NCI-H2029 treated with DMSO at 0.1 percent for 48 hours (cell line): ENCODE measurements at regions not wholly inside any gene's neighbourhood (a gene's known extent, or its start where the extent isn't known, plus 50 kb on each side); places are given as distances from the start of the nearest gene placed in this dataset.
A peak's percentile ranks its signal among the peaks of the same experiment; 100 is the strongest.
"Not testable (repeated sequence)": the region's sequence is repeated elsewhere in the genome, so short reads cannot be mapped to it uniquely, and the experiment has no call there.

Experiments used
- DNase-seq: peaks from one replicate; lab custom pipeline; 2025; lab: John Stamatoyannopoulos, UW

DNA sequence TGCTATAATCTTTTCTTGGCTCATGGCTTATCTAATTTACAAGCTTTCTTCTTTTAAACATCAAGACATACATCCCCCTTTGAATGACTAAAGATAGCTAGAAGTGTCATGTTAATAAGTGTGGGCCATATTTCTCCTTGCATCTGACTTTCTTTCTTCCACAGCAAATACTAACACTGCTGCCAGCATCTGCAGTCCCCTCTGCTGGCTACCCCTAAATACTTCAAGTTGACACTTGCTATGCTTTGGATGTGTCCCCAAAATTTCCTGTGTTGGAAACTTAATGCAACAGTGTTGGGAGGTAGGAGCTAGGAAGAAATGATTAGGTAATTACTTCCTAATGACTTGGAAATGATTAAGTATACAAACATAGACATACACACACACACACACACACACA lies 459.0 kb upstream of the ST8SIA4 start:
- no peak for DNase-seq

GRCh38 chr5:101346906-101347305 lies 443.8 kb upstream of the ST8SIA4 start:
- no peak for DNase-seq

- no peak for DNase-seq
Measured at GRCh38 chr5:101346447-101346846, 443.4 kb upstream of the ST8SIA4 start.

DNA sequence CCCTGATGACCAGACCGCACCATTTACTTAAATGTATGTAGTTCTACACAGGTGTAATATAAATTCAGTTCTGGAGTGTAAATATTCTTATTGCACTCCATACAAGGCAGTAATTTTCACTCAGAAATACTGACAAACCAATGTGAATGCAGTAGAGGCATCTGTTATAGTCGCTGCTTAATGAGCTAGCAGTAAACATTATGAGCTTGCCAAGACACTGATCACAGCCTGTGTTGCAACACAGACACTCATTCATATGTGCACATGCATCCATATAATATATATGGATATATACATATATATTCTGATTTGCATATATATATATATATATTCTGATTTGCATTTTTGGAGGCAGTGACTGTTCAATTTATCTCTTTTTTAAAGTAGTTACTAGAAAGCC lies 435.1 kb upstream of the ST8SIA4 start:
- DNase-seq: no peak

GRCh38 chr5:101327816-101328215 lies 424.7 kb upstream of the ST8SIA4 start:
- no peak for DNase-seq

GRCh38 chr5:101326766-101327165 lies 423.7 kb upstream of the ST8SIA4 start:
- DNase-seq: no peak

DNA sequence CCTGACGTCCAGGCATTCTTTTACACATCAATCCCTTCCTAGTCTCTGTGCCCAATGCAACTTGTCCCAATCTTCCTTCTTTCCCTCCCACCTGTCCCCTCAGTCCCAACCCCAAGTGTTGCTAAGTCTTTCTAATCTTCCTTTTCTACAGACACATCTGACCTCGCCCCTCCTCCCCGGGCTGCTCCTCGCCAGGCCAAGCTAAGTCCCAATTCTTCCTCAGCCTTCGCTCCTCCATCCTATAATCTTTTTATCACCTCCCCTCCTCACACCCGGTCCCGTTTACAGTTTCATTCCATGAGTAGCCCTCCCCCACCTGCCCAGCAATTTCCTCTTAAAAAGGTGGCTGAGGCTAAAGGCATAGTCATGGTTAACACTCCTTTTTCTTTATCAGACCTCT lies 413.3 kb upstream of the ST8SIA4 start:
- DNase-seq: not testable (repeated sequence)

GRCh38 chr5:101306391-101307137 lies 403.5 kb upstream of the ST8SIA4 start:
- DNase-seq: peak; percentile 84

- DNase-seq: no peak
Measured at GRCh38 chr5:101296477-101296876, 393.4 kb upstream of the ST8SIA4 start.

GRCh38 chr5:101292199-101292598 lies 389.1 kb upstream of the ST8SIA4 start:
- DNase-seq: no peak

- not testable (repeated sequence) for DNase-seq
Measured at GRCh38 chr5:101290761-101291160, 387.7 kb upstream of the ST8SIA4 start.

GRCh38 chr5:101288633-101289032 lies 385.6 kb upstream of the ST8SIA4 start:
- DNase-seq: no peak

DNA sequence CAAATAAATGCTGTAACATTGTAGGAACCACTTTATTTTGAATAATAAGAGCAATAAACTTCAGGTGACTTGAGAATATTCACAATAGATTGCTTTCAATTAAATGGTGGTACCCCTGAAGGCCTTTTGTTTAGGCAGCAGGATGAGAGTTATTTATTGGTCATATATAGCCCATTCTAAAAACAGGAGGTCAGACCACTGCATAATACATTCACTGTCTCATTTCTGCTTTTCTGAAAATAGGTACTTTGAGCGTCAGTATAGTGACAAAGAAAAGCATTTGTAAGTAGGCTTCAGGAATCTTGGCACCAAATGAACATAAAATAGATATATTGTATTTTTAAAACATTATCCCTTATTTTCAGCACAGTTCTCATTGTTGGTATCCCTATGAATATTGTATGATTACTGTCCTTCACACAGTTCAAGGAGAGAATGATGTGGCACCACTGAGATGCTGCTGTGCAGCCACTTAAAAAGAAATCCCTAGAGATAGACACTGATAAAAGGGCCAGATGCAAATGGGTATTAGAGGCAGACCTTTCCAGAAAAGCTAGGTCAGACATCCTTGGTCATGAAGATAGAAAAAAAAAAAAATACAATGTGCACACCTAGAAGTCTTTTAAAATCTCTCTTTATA lies 381.8 kb upstream of the ST8SIA4 start:
- DNase-seq: no peak

- DNase-seq: not testable (repeated sequence)
Measured at GRCh38 chr5:101283938-101284337, 380.9 kb upstream of the ST8SIA4 start.

GRCh38 chr5:101278917-101279316 lies 375.8 kb upstream of the ST8SIA4 start:
- DNase-seq: no peak

DNA sequence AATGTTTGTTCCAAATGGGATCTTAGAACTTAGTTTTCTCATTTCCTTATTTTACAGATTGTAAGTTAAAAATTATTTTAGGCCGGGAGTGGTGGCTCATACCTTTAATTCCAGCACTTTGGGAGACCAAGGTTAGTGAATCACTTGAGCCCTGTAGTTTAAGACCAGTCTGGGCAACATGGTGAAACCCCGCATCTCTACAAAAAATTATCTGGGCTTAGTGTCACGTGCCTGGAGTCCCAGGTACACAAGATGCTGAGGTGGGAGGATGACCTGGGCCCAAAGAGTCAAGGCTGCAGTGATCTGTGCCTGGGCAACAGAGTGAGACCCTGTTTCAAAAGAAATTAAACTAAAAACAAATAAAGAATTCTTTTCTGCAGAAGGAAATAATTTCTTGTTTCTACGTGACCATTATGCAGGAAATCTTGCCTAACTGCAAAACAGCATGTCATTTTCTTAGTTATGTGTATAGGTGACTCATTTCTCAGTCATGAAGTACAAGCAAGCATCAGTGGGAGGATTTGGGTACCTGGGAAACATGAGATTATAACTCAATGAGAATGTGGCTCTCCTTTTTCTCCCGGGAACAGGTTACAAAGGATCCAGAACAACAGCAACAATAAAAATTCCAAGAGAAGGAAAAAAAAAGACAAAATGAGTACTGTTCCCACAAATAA lies 375.1 kb upstream of the ST8SIA4 start:
- DNase-seq: no peak

GRCh38 chr5:101271945-101272344 lies 368.9 kb upstream of the ST8SIA4 start:
- no peak for DNase-seq

DNA sequence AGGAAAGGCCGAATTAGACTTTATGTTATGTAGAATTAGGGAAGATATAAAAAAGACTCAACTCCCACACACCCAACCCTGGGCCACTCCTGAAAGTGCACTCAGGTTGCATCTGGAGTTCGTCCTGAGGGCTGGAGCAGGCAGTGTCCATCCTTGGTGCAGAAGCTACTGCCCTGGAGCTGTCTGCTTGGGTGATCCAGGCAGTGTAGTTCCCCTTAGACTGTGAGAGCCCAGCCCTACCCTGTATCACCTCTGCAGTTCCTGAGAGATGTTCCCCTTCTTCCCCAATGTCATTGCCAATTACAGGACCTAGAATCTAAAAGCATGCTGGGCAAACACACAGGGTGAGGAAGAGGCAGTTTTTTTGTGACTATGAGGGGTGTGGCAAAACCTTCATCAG lies 368.3 kb upstream of the ST8SIA4 start:
- DNase-seq: no peak

GRCh38 chr5:101260857-101261256 lies 357.8 kb upstream of the ST8SIA4 start:
- no peak for DNase-seq

DNA sequence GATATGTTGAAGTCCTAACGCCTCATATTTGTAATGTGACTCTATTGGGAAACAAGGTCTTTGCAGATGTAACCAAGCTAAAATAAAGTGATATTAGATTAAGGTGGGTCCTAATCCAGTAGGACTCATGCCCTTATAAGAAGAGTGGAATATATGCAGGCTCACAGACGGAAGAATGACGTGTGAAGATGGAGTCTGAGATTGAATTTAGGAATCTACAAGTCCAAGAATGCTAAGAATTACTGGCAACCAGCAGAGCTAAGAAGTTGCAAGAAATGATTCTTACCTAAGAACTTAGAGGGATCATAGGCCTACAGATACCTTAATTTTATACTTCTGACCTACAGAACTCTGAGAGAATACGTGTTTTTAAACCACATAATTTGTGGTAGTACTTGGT lies 350.0 kb upstream of the ST8SIA4 start:
- no peak for DNase-seq

GRCh38 chr5:101244621-101245020 lies 341.5 kb upstream of the ST8SIA4 start:
- no peak for DNase-seq

DNA sequence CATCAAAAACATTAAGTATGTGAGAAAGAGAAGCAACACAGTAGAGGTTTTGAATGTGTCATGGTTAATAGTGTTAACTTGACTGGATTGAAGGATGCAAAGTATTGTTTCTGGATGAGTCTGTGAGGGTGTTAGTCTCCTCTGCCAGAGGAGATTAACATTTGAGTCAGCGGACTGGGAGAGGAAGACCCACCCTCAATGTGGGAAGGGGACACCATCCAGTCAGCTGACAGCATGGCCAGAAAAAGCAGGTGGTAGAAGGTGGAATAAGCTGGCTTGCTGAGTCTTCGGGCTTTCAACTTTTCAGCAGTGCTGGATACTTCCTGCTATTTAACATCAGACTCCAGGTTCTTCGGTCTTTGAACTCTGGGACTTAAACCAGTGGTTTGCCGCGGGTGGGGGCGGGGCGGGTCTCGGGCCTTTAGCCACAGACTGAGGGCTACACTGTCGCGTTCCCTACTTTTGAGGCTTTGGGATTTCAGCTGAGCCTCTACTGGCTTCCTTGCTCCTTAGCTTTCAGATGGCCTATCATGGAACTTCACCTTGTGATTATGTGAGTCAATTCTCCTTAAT lies 309.9 kb upstream of the ST8SIA4 start:
- no peak for DNase-seq

DNA sequence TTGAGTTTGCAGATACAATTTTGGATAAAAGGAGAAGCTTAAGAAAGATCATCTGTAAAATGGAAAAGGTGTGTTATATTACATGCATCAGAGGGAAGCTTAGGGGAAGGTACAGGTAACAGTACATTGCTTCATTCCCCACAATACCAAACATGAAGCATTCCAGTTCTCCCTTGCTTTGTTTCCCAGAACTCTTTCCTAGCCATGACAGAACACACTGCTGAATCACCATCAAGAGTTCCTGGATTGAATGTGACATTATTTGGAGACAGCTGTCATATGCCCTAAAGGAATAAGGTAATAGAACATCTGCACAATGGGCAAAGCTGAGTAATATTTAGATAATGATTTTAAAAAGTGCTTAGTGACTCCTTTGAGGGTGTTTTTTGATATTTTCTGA lies 303.5 kb upstream of the ST8SIA4 start:
- DNase-seq: no peak
